ENCODE measurements at regions not wholly inside any gene's neighbourhood (a gene's known extent, or its start where the extent isn't known, plus 50 kb on each side); places are given as distances from the start of the nearest gene placed in this dataset.
A peak's percentile ranks its signal among the peaks of the same experiment; 100 is the strongest.

- peak; percentile 63 for DNase-seq
These were observed 67.3 kb upstream of the NUP50 start for GRCh38 chr22:45096256-45096907.

GRCh38 chr22:45097061-45097460 lies 66.7 kb upstream of the NUP50 start:
- no peak for DNase-seq

DNA sequence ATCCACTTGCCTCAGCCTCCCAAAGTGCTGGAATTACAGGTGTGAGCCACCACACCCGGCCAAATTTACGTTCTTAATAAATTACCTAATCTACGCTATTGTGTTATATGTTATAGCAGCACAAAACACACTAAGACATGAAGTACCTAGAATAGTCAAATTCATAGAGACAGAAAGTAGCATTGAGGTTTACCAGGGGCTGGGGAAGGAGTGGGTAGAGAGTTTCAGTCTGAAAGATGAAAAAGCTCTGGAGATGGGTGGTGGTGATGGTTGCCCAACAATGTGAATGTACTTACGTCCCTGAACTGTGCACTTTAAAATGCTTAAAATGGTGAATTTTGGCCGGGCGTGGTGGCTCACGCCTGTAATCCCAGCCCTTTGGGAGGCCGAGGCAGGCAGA lies 65.7 kb upstream of the NUP50 start:
- DNase-seq: no peak

GRCh38 chr22:45099961-45100360 lies 63.8 kb upstream of the NUP50 start:
- DNase-seq: no peak

GRCh38 chr22:45101515-45102227 lies 62.1 kb upstream of the NUP50 start:
- peak; percentile 72 for DNase-seq

GRCh38 chr22:45102896-45103420 lies 60.8 kb upstream of the NUP50 start:
- DNase-seq: no peak

- no peak for DNase-seq
These were observed 60.0 kb upstream of the NUP50 start for GRCh38 chr22:45103756-45104155.

GRCh38 chr22:45104313-45104712 lies 59.4 kb upstream of the NUP50 start:
- no peak for DNase-seq

DNA sequence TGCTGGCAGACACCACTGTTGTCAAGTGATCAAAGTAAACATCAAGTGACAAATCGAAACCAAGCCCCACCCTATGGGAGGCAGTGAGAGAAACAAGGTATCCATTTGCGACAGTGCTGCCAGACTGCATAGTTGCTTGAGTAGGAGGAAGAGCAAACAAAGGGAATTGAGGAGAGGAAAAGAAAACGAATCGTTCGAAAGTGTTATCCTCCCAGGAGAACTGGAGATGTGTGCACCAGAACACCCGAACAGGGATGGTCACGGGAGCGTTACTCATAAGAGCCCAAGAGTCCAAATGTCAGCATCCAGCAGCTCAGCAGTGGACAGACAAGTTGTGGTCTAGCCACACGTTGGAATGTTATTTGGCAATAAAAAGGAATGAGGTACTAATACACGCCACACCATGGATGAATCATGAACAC lies 58.4 kb upstream of the NUP50 start:
- peak; percentile 88 for DNase-seq

- no peak for DNase-seq
These were observed 56.1 kb upstream of the NUP50 start for GRCh38 chr22:45107671-45108070.

DNA sequence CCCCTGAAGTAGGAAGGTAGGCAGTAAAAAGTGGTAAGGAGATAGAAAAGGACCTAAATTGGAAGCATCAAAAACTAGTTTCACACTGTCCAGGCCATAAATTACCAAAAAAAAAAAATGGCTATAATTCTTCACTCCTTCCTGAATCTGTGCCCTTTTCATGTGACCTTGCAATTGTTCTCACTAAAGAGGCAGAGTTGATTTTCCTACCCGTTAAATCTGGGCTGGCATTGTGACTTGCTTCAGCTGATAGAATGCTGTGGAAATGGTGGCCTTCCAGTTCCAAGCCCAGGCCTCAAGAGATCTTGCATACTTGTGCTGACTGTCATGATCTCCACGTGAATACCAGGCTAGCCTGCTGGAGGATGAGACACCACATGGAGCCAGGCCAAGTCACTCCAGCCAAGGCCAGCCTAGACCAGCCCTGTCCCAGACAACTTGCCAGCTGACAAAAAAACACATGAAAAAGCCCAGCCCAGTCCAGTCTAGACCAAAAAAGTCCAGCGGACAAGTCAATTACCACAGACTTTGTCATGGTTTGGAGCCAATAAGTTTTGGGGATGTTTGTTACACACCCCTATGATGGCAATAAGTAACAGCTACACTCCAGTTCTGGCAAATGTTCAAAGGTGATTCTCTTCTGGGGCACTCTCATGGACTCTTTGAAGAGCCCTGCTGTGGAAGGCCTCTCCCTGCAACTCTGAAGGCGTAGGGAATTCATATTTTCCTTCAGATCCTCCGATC lies 51.4 kb upstream of the NUP50 start:
- DNase-seq: peak; percentile 75
